GM18502 (cell line): ENCODE measurements at regions not wholly inside any gene's neighbourhood (a gene's known extent, or its start where the extent isn't known, plus 50 kb on each side); places are given as distances from the start of the nearest gene placed in this dataset.
"Not testable (repeated sequence)": the region's sequence is repeated elsewhere in the genome, so short reads cannot be mapped to it uniquely, and the experiment has no call there.

Source experiments
- ATAC-seq: cut with Tn5 transposase; IDR thresholded peaks from one replicate; pipeline ENCODE4 v1.9.1; 2021; ENCODE audit warnings: mild to moderate bottlenecking; ENCODE audit not compliant: unreplicated experiment, poor library complexity

GRCh38 chr2:114237331-114237730, 205.1 kb upstream of the DPP10 start:
- ATAC-seq, result no peak

DNA sequence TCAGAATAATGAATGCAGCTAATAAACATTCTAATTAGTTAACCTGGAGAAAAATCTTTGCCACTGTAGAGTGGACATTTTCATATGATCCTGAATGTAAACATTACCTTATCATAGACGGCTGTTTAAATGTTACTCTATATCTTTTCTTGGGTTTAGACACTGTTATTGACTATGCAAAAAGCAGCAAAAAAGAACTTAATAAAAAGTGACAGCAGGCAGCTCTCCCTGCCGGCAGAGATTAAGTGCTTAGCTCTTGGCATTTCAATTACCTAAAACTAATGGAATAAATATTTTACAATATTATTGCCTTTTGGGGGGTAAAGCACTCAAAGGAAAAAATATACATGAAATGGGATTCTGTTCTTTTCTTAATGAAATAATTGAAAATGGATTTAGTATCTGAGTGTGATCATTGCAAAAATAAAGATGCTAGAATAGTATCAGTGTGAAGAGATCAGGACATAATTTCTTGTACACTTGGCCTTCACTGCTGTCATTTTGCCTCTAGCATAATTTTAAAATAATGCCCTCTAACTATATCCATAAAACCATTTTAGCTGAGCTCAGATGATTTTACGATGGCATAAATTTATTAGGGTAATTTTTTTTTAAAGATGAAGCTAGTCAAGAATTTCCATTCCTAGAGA, 203.4 kb upstream of the DPP10 start:
- no peak for ATAC-seq

GRCh38 chr2:114248648-114249047, 193.8 kb upstream of the DPP10 start:
- ATAC-seq, result no peak

- ATAC-seq, result no peak
Observed at GRCh38 chr2:114252713-114253112, 189.7 kb upstream of the DPP10 start.

GRCh38 chr2:114254875-114255274, 187.6 kb upstream of the DPP10 start:
- ATAC-seq, result no peak

DNA sequence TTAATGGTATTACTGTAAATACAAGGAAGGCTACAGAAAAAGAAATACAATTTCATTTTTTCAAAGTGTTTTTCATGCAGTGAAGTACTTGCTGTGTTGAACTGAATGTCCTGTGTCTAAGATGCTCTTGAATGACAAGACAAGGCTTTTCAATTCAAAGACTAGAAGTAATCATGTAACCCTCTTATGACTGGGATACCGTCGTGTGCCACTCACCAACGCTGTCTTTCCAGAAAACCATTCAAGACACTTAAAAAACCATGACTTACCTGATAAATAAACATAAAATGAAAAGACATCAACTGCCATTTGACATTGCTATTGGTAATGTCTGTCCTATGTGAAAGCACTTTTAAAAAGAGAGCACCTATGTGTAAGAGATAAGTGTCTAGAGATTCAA, 183.1 kb upstream of the DPP10 start:
- no peak for ATAC-seq

- no peak for ATAC-seq
Observed at GRCh38 chr2:114261366-114261765, 181.1 kb upstream of the DPP10 start.

DNA sequence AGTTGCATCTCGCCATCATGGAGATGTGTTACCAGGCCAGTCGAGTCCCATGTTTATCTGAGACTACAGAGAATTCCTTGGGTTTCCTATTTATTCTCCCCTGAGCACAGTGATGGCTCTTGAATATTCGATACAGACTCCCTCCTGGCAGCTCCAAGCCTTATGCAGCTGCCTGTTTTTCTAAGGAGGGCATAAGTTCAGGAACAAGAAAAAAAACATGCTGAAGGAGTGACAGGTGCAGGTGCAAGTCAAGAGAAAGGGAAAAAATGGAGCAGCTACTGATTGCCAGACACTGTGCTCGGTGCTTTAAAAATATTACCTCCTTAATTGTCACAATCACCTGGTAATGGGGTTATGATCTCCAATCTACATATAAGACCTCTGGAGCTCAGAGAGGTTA, 177.2 kb upstream of the DPP10 start:
- ATAC-seq, result no peak

- no peak for ATAC-seq
Observed at GRCh38 chr2:114274957-114275356, 167.5 kb upstream of the DPP10 start.

- ATAC-seq, result no peak
Observed at GRCh38 chr2:114281188-114281587, 161.3 kb upstream of the DPP10 start.

GRCh38 chr2:114283774-114284173, 158.7 kb upstream of the DPP10 start:
- ATAC-seq, result no peak

DNA sequence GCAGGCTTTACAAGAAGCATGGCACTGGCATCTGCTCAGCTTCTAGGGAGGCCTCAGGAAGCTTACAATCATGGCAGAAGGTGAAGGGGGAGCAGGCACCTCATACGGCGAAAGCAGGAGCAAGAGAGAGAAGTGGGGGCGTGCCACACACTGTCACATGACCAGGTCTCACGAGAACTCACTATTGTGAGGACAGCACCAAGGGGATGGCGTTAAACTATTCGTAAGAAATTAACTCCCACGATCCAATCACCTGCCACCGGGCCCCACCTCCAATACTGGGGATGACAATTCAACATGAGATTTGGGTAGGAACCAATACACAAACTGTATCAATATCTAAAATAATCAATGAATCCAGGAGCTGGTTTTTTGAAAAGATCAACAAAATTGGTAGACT, 156.0 kb upstream of the DPP10 start:
- no peak for ATAC-seq

DNA sequence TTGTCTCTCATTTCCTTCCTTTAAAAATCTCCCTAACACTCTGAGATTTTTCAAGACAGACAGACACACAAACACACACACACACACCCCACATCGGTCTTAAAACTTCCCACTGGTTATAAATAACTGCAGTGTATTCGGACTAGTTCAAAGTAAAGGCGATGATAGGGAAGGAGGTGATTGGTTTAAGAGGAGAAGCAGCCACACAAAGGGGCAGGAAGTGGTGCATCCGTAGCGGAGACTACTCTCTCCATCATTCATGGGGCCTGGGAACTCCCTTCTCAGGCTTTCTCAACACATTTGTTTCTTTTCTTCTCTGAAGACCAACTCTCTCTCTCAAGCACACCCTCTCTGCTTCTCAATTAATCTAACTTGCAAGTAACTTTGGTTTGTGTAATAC, 149.1 kb upstream of the DPP10 start:
- no peak for ATAC-seq

DNA sequence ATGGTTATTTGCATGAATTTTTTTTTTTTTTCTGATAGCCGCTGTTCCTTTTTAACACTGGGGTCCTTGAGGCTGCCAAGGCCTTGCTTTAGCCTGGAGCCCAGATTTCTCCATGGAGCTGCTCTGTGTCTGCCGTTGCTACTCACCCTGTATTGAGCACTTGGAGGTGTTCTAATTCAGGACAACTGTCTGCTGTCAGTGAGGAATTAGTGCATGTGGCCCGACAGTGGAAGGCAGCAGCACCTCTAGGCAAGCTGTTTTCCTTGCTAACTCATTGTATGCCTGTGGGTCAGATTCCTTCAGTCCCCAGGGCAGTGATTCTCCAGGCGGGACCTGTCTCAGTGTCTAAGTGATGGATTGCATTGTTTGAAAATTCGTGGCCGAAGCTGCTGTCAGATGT, 147.7 kb upstream of the DPP10 start:
- ATAC-seq, result no peak

- not testable (repeated sequence) for ATAC-seq
Observed at GRCh38 chr2:114300351-114300750, 142.1 kb upstream of the DPP10 start.

DNA sequence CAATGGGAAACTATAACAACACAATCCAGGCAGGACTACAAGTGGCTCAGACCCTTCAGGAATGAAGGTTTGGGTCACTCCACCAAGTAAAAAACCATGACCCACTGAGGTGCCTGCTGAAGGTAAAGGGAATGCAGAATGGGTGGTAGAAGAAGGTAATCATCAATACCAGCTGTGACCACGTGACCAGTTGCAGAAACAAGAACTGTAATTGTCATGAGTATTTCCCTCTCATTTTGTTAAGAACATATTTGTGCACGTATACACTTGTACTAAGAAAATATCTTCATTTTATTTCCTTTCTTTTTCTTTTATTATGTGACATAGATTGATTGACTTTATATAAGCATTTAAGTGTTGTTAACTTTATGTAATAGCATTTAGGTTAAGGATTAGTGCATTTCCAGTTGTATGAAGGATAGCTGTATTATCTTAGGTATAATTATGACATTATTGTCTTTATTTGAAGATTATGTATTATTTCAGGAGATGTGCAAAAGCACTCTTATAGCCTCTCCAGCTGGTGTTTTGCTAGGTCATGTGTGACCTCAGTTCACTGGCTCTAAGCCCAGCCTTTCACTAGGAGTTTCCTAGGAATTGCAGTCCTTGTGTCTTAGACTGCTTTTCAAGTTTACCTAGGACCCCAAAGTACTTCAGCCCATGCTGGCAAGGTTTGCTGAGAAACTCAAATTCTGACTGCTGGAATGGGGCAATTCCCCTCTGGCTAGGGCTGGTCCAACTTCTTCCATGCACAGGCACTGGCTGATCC, 125.7 kb upstream of the DPP10 start:
- ATAC-seq, result no peak

DNA sequence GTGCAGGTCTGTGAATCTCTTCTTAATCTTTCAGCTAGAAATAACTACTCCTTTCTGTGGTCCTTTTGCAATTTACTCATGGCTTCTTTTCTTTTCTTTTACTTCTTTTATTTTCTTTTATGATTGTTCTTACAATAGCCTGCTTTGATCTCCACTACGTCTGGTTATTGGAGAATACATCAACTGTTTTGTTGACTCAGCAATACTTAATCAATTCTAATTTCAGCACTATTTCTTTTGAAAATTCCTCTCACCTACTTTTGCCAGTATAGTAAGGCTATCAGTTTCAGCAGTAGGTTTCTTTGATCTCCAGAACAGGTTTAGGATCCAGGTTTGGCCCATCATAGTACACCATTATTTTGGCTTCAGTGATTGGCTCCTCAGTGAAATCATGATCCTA, 111.8 kb upstream of the DPP10 start:
- ATAC-seq, result no peak

- no peak for ATAC-seq
Observed at GRCh38 chr2:114331934-114332333, 110.5 kb upstream of the DPP10 start.

DNA sequence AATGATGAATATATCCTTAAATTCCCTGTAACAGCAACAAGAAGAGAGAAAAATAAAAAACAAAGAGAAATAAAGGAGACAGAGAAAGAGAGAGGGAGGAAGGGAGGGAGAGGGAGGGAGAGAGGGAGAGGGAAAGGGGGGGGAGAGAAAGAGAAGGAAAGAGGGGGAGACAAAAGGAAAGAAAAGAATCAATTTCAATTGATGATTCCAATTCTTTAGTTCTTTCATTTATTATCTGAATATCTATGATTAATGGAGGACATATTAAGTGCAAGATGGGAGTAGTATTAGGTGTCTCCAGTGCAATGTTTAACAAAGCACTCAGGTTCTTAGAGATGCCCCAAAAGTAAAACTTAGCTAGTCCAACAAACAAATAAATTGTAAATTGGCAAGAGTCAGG, 97.2 kb upstream of the DPP10 start:
- no peak for ATAC-seq

DNA sequence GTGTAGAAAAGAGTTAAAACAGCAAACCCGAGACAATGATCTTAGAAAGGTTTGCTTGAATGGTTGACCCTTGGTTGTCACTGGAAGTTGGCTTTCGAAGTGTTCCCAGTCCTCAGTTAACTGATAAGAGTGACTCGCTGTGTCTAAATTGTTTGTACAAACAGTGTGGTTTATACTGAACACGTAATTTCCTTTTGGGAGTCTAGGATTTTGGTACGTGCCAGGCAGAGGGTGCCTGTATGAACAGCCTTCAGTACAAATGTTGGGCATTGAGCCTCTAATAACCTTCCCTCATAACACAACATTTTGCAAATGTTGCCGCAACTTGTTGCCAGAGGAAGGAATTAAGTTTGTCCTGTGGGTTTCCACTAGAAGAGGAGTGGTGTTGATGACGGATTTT, 95.8 kb upstream of the DPP10 start:
- ATAC-seq, result no peak

DNA sequence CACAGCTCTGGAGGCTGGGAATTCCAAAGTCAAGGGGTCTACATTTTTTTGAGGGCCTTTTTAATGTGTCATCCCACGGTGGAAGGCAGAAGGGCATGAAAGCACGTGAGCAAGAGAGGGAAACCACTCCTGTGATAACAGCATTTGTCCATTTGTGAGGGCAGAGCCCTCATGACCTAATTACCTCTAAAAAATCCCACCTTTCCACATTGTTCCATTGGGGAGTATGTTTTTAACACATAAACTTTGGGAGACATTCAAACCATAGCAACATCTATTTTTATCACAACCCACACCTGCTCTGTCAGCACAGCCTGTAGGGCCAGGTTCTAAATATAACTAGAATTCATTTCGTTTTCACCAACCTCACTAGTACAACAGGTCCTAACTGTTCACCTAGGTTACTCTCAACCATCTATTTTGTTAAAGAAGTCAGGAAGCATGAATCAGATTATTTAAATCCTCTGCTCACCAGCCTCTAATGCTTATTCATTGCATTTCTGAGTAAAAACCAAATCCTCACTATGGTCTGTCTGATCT, 92.2 kb upstream of the DPP10 start:
- ATAC-seq, result no peak

DNA sequence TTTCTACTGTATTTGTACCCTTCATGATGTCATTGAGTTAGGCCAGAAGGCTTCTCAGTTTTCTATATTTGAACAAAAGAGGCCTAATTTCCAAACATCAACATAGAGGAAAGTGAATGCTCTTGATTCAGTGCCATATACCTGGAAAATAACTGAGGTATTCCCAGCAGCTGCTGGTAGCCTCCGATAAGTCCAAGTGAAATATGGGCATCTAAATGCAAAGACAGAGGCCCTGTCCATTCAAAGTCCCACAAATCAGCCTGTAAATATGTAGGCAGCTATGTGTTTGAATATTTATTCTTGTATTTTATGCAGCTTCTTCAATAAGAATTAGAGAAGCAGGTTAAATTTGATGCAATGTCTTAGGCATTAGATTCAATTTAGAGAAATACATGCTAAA, 89.5 kb upstream of the DPP10 start:
- ATAC-seq, result no peak
